SK-N-MC (cell line): ENCODE measurements at regions not wholly inside any gene's neighbourhood (a gene's known extent, or its start where the extent isn't known, plus 50 kb on each side); places are given as distances from the start of the nearest gene placed in this dataset.
A peak's percentile ranks its signal among the peaks of the same experiment; 100 is the strongest.

Source experiments
- DNase-seq: peaks from one replicate; pipeline ENCODE4 v3.0.0-alpha.2; 2011; ENCODE audit warnings: low read depth, low spot score
- H3K27ac ChIP-seq: fragments of 200-600 bp; sonication (generic); 2 replicates; pipeline ENCODE4 v1.5.1; 2016; ENCODE audit warnings: mixed run types
- H3K36me3 ChIP-seq: fragments of 200-600 bp; sonication (generic); 2 replicates; pipeline ENCODE4 v1.6.1; 2017; ENCODE audit warnings: antibody characterized with exemption, low read length, mixed read lengths; ENCODE audit not compliant: insufficient read depth
- H3K4me3 ChIP-seq: fragments of 200-600 bp; sonication (generic); 2 replicates; pipeline ENCODE4 v1.5.1; 2016
- H3K9ac ChIP-seq: fragments of 200-600 bp; sonication (generic); 2 replicates; pipeline ENCODE4 v1.8.0; 2017; ENCODE audit warnings: mixed run types, mixed read lengths; ENCODE audit not compliant: insufficient read length
- H3K9me3 ChIP-seq: fragments of 200-600 bp; sonication (generic); 2 replicates; pipeline ENCODE4 v1.6.1; 2017; ENCODE audit warnings: low read depth, mild to moderate bottlenecking, antibody characterized with exemption, low read length, moderate library complexity, mixed read lengths
- EZH2 ChIP-seq: fragments of 200-600 bp; sonication (generic); IDR thresholded peaks from one replicate; pipeline ENCODE4 v1.6.1; 2017; ENCODE audit warnings: antibody characterized with exemption
- FOXP2 ChIP-seq: optimal IDR thresholded peaks from 2 replicates; pipeline ENCODE3; 2011; ENCODE audit warnings: mild to moderate bottlenecking, moderate library complexity; ENCODE audit not compliant: insufficient read depth; ENCODE audit errors: extremely low read length, control extremely low read depth
- POLR2AphosphoS5 ChIP-seq: IDR thresholded peaks from 2 replicates; pipeline ENCODE4 v1.6.1; 2012; ENCODE audit warnings: mild to moderate bottlenecking, low read depth, low read length, borderline replicate concordance

GRCh38 chr10:128534686-128535085 is 408.5 kb upstream of the MKI67 start:
- Histone ChIP-seq H3K36me3 (no peaks in the 10 kb centered on the region), H3K27ac (no peak overlapping the region), H3K9me3 (no peaks in the 10 kb centered on the region), H3K4me3 (no peak overlapping the region), H3K9ac (no peak overlapping the region)
- TF ChIP-seq POLR2AphosphoS5 (no peak), FOXP2 (no peak)
- no peak for DNase-seq

GRCh38 chr10:128536259-128536658 is 410.0 kb upstream of the MKI67 start:
- H3K9ac ChIP-seq, result no peak overlapping the region
- H3K9me3 ChIP-seq, result no peaks in the 10 kb centered on the region
- no peak overlapping the region for H3K27ac ChIP-seq
- no peak for DNase-seq
- H3K4me3 ChIP-seq, result no peak overlapping the region
- no peaks in the 10 kb centered on the region for H3K36me3 ChIP-seq
- TF ChIP-seq FOXP2 (no peak), EZH2 (no peak), POLR2AphosphoS5 (no peak)

GRCh38 chr10:128537834-128538330 is 411.7 kb upstream of the MKI67 start:
- no peak overlapping the region for H3K27ac ChIP-seq
- no peaks in the 10 kb centered on the region for H3K36me3 ChIP-seq
- H3K9ac ChIP-seq, result no peak overlapping the region
- peak; percentile 10 for DNase-seq
- no peaks in the 10 kb centered on the region for H3K9me3 ChIP-seq
- peak overlapping the region; percentile 55 for H3K4me3 ChIP-seq
- TF ChIP-seq EZH2, result no peak
- TF ChIP-seq POLR2AphosphoS5, result no peak
- no peak for TF ChIP-seq FOXP2

- H3K27ac ChIP-seq, result no peak overlapping the region
- no peak for TF ChIP-seq FOXP2
- DNase-seq, result no peak
- no peaks in the 10 kb centered on the region for H3K36me3 ChIP-seq
- H3K9me3 ChIP-seq, result no peaks in the 10 kb centered on the region
- H3K4me3 ChIP-seq, result no peak overlapping the region
- H3K9ac ChIP-seq, result no peak overlapping the region
Measured at GRCh38 chr10:128538671-128539070, 412.4 kb upstream of the MKI67 start.

GRCh38 chr10:128539510-128540127 is 413.4 kb upstream of the MKI67 start:
- Histone ChIP-seq H3K4me3 (no peak overlapping the region), H3K9ac (no peak overlapping the region), H3K9me3 (no peaks in the 10 kb centered on the region), H3K27ac (no peak overlapping the region), H3K36me3 (no peaks in the 10 kb centered on the region)
- no peak for DNase-seq
- TF ChIP-seq EZH2 (no peak), POLR2AphosphoS5 (no peak), FOXP2 (no peak)

- no peak for TF ChIP-seq POLR2AphosphoS5
- no peak for TF ChIP-seq EZH2
- no peak for TF ChIP-seq FOXP2
- no peak overlapping the region for H3K4me3 ChIP-seq
- H3K27ac ChIP-seq, result no peak overlapping the region
- DNase-seq, result no peak
- H3K9ac ChIP-seq, result no peak overlapping the region
- H3K36me3 ChIP-seq, result no peaks in the 10 kb centered on the region
- no peaks in the 10 kb centered on the region for H3K9me3 ChIP-seq
Measured at GRCh38 chr10:128540128-128540762, 414.0 kb upstream of the MKI67 start.

GRCh38 chr10:128540781-128541761 is 414.8 kb upstream of the MKI67 start:
- Histone ChIP-seq H3K9me3 (no peaks in the 10 kb centered on the region), H3K36me3 (no peaks in the 10 kb centered on the region), H3K27ac (no peak overlapping the region), H3K4me3 (no peak overlapping the region), H3K9ac (no peak overlapping the region)
- TF ChIP-seq EZH2 (no peak), FOXP2 (no peak), POLR2AphosphoS5 (no peak)
- no peak for DNase-seq

- H3K9ac ChIP-seq, result no peak overlapping the region
- DNase-seq, result no peak
- H3K27ac ChIP-seq, result no peak overlapping the region
- TF ChIP-seq FOXP2 (no peak), EZH2 (no peak), POLR2AphosphoS5 (no peak)
- no peaks in the 10 kb centered on the region for H3K9me3 ChIP-seq
- H3K4me3 ChIP-seq, result no peak overlapping the region
- no peaks in the 10 kb centered on the region for H3K36me3 ChIP-seq
Measured at GRCh38 chr10:128541926-128542475, 415.8 kb upstream of the MKI67 start.
